H1 (cell line): ENCODE measurements at regions not wholly inside any gene's neighbourhood (a gene's known extent, or its start where the extent isn't known, plus 50 kb on each side); places are given as distances from the start of the nearest gene placed in this dataset.
A peak's percentile ranks its signal among the peaks of the same experiment; 100 is the strongest.

ENCODE experiments used
- CTCF ChIA-PET: fragments of 300-600 bp; sonication (Branson Sonifier 250); formaldehyde crosslinking; loops from one replicate; lab custom pipeline; 2021; ENCODE audit not compliant: partially characterized antibody; lab: Charles Lee
- POLR2A ChIA-PET: fragments of 300-600 bp; sonication (Branson Sonifier 250); formaldehyde crosslinking; loops from one replicate; lab custom pipeline; 2021; ENCODE audit warnings: inconsistent platforms; ENCODE audit not compliant: partially characterized antibody; lab: Charles Lee
- DNase-seq, 2 experiments: peaks; one replicate each; pipeline versions ENCODE4 v3.0.0 to v3.0.0-alpha.2; 2010 to 2022; ENCODE audit warnings: low spot score in 2 of 2, low read depth in 1 of 2, mixed read lengths in 1 of 2
- FAIRE-seq: peaks from 2 replicates; lab custom pipeline; 2011; peaks lifted over from hg19 to GRCh38; lab: Jason Lieb, UNC
- H2AFZ ChIP-seq: 2 replicates; pipeline ENCODE4 v1.8.1; 2012; ENCODE audit warnings: low read length, inconsistent platforms
- H2AK5ac ChIP-seq: 2 replicates; pipeline ENCODE4 v1.6.1; 2013; ENCODE audit warnings: low read depth, low read length
- H2BK120ac ChIP-seq: replicated peaks from 2 replicates; pipeline ENCODE3; 2013; ENCODE audit warnings: low read depth, low read length, inconsistent platforms
- H2BK12ac ChIP-seq: 2 replicates; pipeline ENCODE4 v1.6.1; 2013; ENCODE audit warnings: low read depth, low read length
- H2BK15ac ChIP-seq: 2 replicates; pipeline ENCODE4 v1.6.1; 2013; ENCODE audit warnings: low read length
- H2BK20ac ChIP-seq: 2 replicates; pipeline ENCODE4 v1.6.1; 2013; ENCODE audit warnings: low read length
- H2BK5ac ChIP-seq: 2 replicates; pipeline ENCODE4 v1.6.1; 2013; ENCODE audit warnings: low read depth, low read length
- H3K14ac ChIP-seq: 2 replicates; pipeline ENCODE4 v1.6.1; 2013; ENCODE audit warnings: inconsistent platforms; ENCODE audit not compliant: insufficient read length
- H3K18ac ChIP-seq: 2 replicates; pipeline ENCODE4 v1.6.1; 2013; ENCODE audit warnings: low read length; ENCODE audit errors: extremely low read depth
- H3K23ac ChIP-seq: 2 replicates; pipeline ENCODE4 v1.6.1; 2013; ENCODE audit warnings: inconsistent platforms; ENCODE audit not compliant: insufficient read length
- H3K23me2 ChIP-seq: 2 replicates; pipeline ENCODE4 v1.6.1; 2013; ENCODE audit warnings: low read depth, low read length
- H3K27ac ChIP-seq: 2 replicates; pipeline ENCODE4 v1.6.1; 2011; ENCODE audit warnings: low read depth, low read length, inconsistent platforms
- H3K27me3 ChIP-seq, 4 experiments: replicated peaks in 1 of 4; 1 replicate in 1 of 4; 2 replicates in 3 of 4; pipeline versions ENCODE4 v1.6.1 to v1.8.1; 2011 to 2013; ENCODE audit warnings: low read length in 3 of 4, mild to moderate bottlenecking in 3 of 4, inconsistent platforms in 2 of 4, mixed read lengths in 2 of 4, moderate library complexity in 1 of 4; ENCODE audit not compliant: control insufficient read depth in 3 of 4, insufficient read depth in 3 of 4; ENCODE audit errors: extremely low read depth in 1 of 4
- H3K36me3 ChIP-seq, 4 experiments: 2 replicates each; pipeline versions ENCODE4 v1.6.1 to v1.8.1; 2011 to 2013; ENCODE audit warnings: mild to moderate bottlenecking in 4 of 4, low read length in 3 of 4, moderate library complexity in 2 of 4, control low read depth in 1 of 4, inconsistent platforms in 1 of 4; ENCODE audit not compliant: insufficient read depth in 4 of 4, control insufficient read depth in 2 of 4
- H3K4ac ChIP-seq: replicated peaks from 2 replicates; pipeline ENCODE3; 2013; ENCODE audit warnings: low read length, low read depth, mixed read lengths, inconsistent platforms; ENCODE audit not compliant: insufficient read length
- H3K4me1 ChIP-seq, 4 experiments: replicated peaks in 1 of 4; 1 replicate in 1 of 4; 2 replicates in 3 of 4; pipeline versions ENCODE4 v1.6.1 to v1.8.1; 2011 to 2013; ENCODE audit warnings: low read length in 3 of 4, inconsistent platforms in 2 of 4, mixed read lengths in 1 of 4; ENCODE audit not compliant: insufficient read depth in 4 of 4, control insufficient read depth in 3 of 4
- H3K4me2 ChIP-seq, 2 experiments: 2 replicates each; pipeline versions ENCODE4 v1.6.1 to v1.8.1; 2011 to 2013; ENCODE audit warnings: low read depth in 2 of 2, low read length in 2 of 2, control low read depth in 1 of 2, inconsistent platforms in 1 of 2, mild to moderate bottlenecking in 1 of 2; ENCODE audit not compliant: insufficient read depth in 1 of 2
- H3K4me3 ChIP-seq, 4 experiments: fragments of 200-600, 300-600 bp in 1 of 4; sonication (generic), shearing (Covaris generic), sonication (Bioruptor Twin) in 1 of 4; 2 replicates each; pipeline versions ENCODE4 v1.5.1 to v1.8.1; 2011 to 2016; ENCODE audit warnings: low read length in 4 of 4, low read depth in 3 of 4, control low read depth in 2 of 4, inconsistent platforms in 2 of 4, mild to moderate bottlenecking in 2 of 4, mixed read lengths in 1 of 4, moderate library complexity in 1 of 4; ENCODE audit not compliant: insufficient read depth in 2 of 4; ENCODE audit errors: extremely low read depth in 1 of 4
- H3K56ac ChIP-seq: replicated peaks from 2 replicates; pipeline ENCODE3; 2013; ENCODE audit warnings: low read depth, mild to moderate bottlenecking, mixed read lengths, low read length, inconsistent platforms; ENCODE audit not compliant: insufficient read length
- H3K79me1 ChIP-seq: 2 replicates; pipeline ENCODE4 v1.6.1; 2013; ENCODE audit warnings: low read depth, low read length, control low read depth
- H3K79me2 ChIP-seq, 2 experiments: 2 replicates each; pipeline versions ENCODE4 v1.6.1 to v1.8.1; 2012 to 2013; ENCODE audit warnings: low read length in 2 of 2, mild to moderate bottlenecking in 2 of 2, inconsistent platforms in 1 of 2; ENCODE audit not compliant: insufficient read depth in 2 of 2, control insufficient read depth in 1 of 2
- H3K9ac ChIP-seq, 4 experiments: replicated peaks in 1 of 4; 1 replicate in 1 of 4; 2 replicates in 3 of 4; pipeline versions ENCODE4 v1.6.1 to v1.8.1; 2011 to 2013; ENCODE audit warnings: low read depth in 3 of 4, low read length in 3 of 4, control low read depth in 2 of 4, mild to moderate bottlenecking in 2 of 4, moderate library complexity in 2 of 4, inconsistent platforms in 1 of 4; ENCODE audit errors: extremely low read depth in 1 of 4
- H3K9me3 ChIP-seq, 2 experiments: 2 replicates each; pipeline versions ENCODE4 v1.6.1 to v1.8.1; 2012 to 2013; ENCODE audit warnings: mild to moderate bottlenecking in 2 of 2, moderate library complexity in 2 of 2, control low read depth in 1 of 2, inconsistent platforms in 1 of 2, low read depth in 1 of 2, low read length in 1 of 2, mixed read lengths in 1 of 2; ENCODE audit not compliant: insufficient read depth in 2 of 2
- H4K20me1 ChIP-seq, 2 experiments: replicated peaks in 1 of 2; 2 replicates each; pipeline versions ENCODE3 to v1.8.1; 2011 to 2013; ENCODE audit warnings: inconsistent platforms in 2 of 2, low read length in 2 of 2, mild to moderate bottlenecking in 1 of 2; ENCODE audit not compliant: insufficient read depth in 2 of 2, control insufficient read depth in 1 of 2
- H4K5ac ChIP-seq: 2 replicates; pipeline ENCODE4 v1.6.1; 2013; ENCODE audit warnings: low read length, low read depth, mixed read lengths, inconsistent platforms; ENCODE audit not compliant: insufficient read length
- H4K8ac ChIP-seq: 2 replicates; pipeline ENCODE4 v1.8.0; 2013; ENCODE audit warnings: mild to moderate bottlenecking, moderate library complexity, low read length, inconsistent platforms; ENCODE audit not compliant: insufficient read depth; ENCODE audit errors: extremely low read depth
- H4K91ac ChIP-seq: replicated peaks from 2 replicates; pipeline ENCODE3; 2013; ENCODE audit warnings: low read length, mixed read lengths, inconsistent platforms; ENCODE audit not compliant: insufficient read length
- ASH2L ChIP-seq: fragments of 200-600, 300-600 bp; sonication (generic); IDR thresholded peaks from one replicate; pipeline ENCODE4 v1.7.1; 2017; ENCODE audit warnings: low read length
- ATF3 ChIP-seq: IDR thresholded peaks from 2 replicates; pipeline ENCODE4 v1.6.1; 2011; ENCODE audit warnings: low read depth, mild to moderate bottlenecking, low read length; ENCODE audit not compliant: insufficient read depth
- GTF2F1 ChIP-seq: IDR thresholded peaks from 2 replicates; pipeline ENCODE4 v1.6.1; 2012; ENCODE audit warnings: low read depth, low read length, improper control_type of control experiment, borderline replicate concordance
- JUND ChIP-seq: IDR thresholded peaks from 2 replicates; pipeline ENCODE4 v1.6.1; 2011; ENCODE audit warnings: mild to moderate bottlenecking, improper control_type of control experiment, low read length
- MAX ChIP-seq: IDR thresholded peaks from 2 replicates; pipeline ENCODE4 v1.6.1; 2012; ENCODE audit warnings: inconsistent platforms
- POU5F1 ChIP-seq: IDR thresholded peaks from 2 replicates; pipeline ENCODE4 v1.6.1; 2011; ENCODE audit warnings: low read depth, mild to moderate bottlenecking, low read length, moderate library complexity
- RAD21 ChIP-seq, 2 experiments: IDR thresholded peaks in 1 of 2; conservative IDR thresholded peaks in 1 of 2; 2 replicates each; pipeline ENCODE4 v1.6.1; 2011; ENCODE audit warnings: low read depth in 2 of 2, low read length in 2 of 2, improper control_type of control experiment in 1 of 2, inconsistent platforms in 1 of 2, mild to moderate bottlenecking in 1 of 2, moderate library complexity in 1 of 2
- SIN3A ChIP-seq, 2 experiments: IDR thresholded peaks in 1 of 2; conservative IDR thresholded peaks in 1 of 2; 2 replicates each; pipeline ENCODE4 v1.6.1; 2011 to 2012; ENCODE audit warnings: low read length in 2 of 2, improper control_type of control experiment in 1 of 2, low read depth in 1 of 2, mild to moderate bottlenecking in 1 of 2
- SIX5 ChIP-seq: IDR thresholded peaks from 2 replicates; pipeline ENCODE4 v1.6.1; 2011; ENCODE audit warnings: mild to moderate bottlenecking, low read depth, low read length
- SP2 ChIP-seq: IDR thresholded peaks from 2 replicates; pipeline ENCODE4 v1.6.1; 2012; ENCODE audit warnings: mild to moderate bottlenecking, low read length, inconsistent platforms
- SP4 ChIP-seq: IDR thresholded peaks from 2 replicates; pipeline ENCODE4 v1.6.1; 2012; ENCODE audit warnings: low read length, inconsistent platforms
- SRF ChIP-seq: IDR thresholded peaks from 2 replicates; pipeline ENCODE4 v1.6.1; 2011; ENCODE audit warnings: mild to moderate bottlenecking, low read depth, low read length, moderate library complexity
- TAF7 ChIP-seq: optimal IDR thresholded peaks from 2 replicates; pipeline ENCODE3; 2011; ENCODE audit warnings: low read depth, mild to moderate bottlenecking, inconsistent platforms, low read length, moderate library complexity, borderline replicate concordance
- TEAD4 ChIP-seq: IDR thresholded peaks from 2 replicates; pipeline ENCODE4 v1.6.1; 2012; ENCODE audit warnings: low read depth, low read length, inconsistent platforms, mixed read lengths

- Histone ChIP-seq H3K27ac (no peak overlapping the region), H2BK5ac (no peak overlapping the region), H3K23ac (no peak overlapping the region), H3K79me2 (0 out of 4 replicates have a peak, but pooled peaks cover 0 to 3% of the 10 kb centered on the region in 2 experiments), H2BK15ac (peak overlapping the region; percentile 85; the same call in 1 of the 2 replicates)
- CTCF ChIA-PET = interaction anchor here (0.7 kb wide), 1 partner anchor 189 kb away, joined by 3 read pairs; no protein-coding TSS in a partner anchor
- TF ChIP-seq TEAD4 (no peak), SP2 (no peak), RAD21 (IDR thresholded peaks at IDR 0.05 in 1 of 2, conservative IDR thresholded peaks at IDR 0.05 in 1 of 2; ENCODE audit: low read depth in 2 of 2, low read length in 2 of 2) (no peak), SIN3A (conservative IDR thresholded peaks at IDR 0.05 in 1 of 2, IDR thresholded peaks at IDR 0.05 in 1 of 2; ENCODE audit: low read depth in 1 of 2, low read length in 2 of 2) (no peak), SIX5 (no peak), TAF7 (no peak), GTF2F1 (no peak), JUND (no peak), POU5F1 (no peak), MAX (no peak), SRF (no peak), SP4 (no peak), ASH2L (no peak), ATF3 (no peak)
- TF ChIP-seq, all 59 proteins: peak for 0
- Histone ChIP-seq H3K23me2 (no peaks in the 10 kb centered on the region), H3K9ac (no peak overlapping the region), H3K4me3 (no peak overlapping the region), H3K4me1 (peaks cover 0 to 4% (median 0%) of the 10 kb centered on the region in 4 experiments; a peak in 3 of 7 replicates), H3K27me3 (no peaks in the 10 kb centered on the region), H2BK120ac (no peak overlapping the region), H4K20me1 (no peaks in the 10 kb centered on the region), H2AFZ (no peak overlapping the region), H2AK5ac (no peak overlapping the region), H3K14ac (no peak overlapping the region), H3K36me3 (no peaks in the 10 kb centered on the region), H2BK12ac (no peak overlapping the region; the same call in 1 of the 2 replicates), H3K18ac (no peak overlapping the region), H4K5ac (no peak overlapping the region), H3K9me3 (no peaks in the 10 kb centered on the region; a peak in 1 of 4 replicates), H4K8ac (no peak overlapping the region), H3K56ac (no peak overlapping the region), H3K4me2 (no peak overlapping the region), H3K4ac (no peak overlapping the region), H3K79me1 (no peaks in the 10 kb centered on the region; the same call in 1 of the 2 replicates), H4K91ac (peak overlapping the region; percentile 61), H2BK20ac (no peak overlapping the region)
- DNase-seq = no peak
- POLR2A ChIA-PET = no interaction called here
- no peak for FAIRE-seq
These were observed 244.6 kb downstream of the ZEB2 start for GRCh38 chr2:144275340-144275739.
